ENCODE measurements at regions not wholly inside any gene's neighbourhood (a gene's known extent, or its start where the extent isn't known, plus 50 kb on each side); places are given as distances from the start of the nearest gene placed in this dataset.

DNA sequence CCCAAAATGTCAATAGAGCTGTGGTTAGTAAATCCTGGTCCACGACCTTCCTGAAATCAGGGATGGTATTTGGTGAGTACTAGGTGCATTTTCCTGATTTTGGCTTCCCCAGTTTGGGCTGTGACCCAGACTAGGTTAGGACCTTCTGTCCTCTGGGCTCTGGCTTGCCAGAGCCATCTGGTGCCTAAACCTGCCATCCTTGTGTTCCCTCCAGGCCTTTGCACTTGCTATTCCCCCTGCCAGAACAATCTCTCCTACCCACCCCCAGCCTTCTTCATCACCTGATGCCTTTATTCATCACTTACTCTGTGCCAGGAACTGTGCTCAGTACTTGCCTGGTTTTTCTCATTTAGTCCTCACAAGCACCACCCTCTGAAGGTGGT is 216.7 kb downstream of the RBM19 start:
- Histone ChIP-seq H3K4me1 (ENCODE audit: control insufficient read depth, insufficient read depth, low read length) (no peaks in the 10 kb centered on the region), H3K4me3 (ENCODE audit: low read length) (no peak overlapping the region), H3K27me3 (replicated peaks; ENCODE audit: control insufficient read depth, insufficient read depth, low read length) (peaks cover 80% of the 10 kb centered on the region), H3K36me3 (ENCODE audit: control insufficient read depth, insufficient read depth, low read length, severe bottlenecking) (no peaks in the 10 kb centered on the region), H3K9ac (ENCODE audit: low read length) (no peak overlapping the region), H3K9me3 (ENCODE audit: control insufficient read depth, low read length) (peaks cover 15% of the 10 kb centered on the region)
- no peak for DNase-seq (ENCODE audit: low read depth)

DNA sequence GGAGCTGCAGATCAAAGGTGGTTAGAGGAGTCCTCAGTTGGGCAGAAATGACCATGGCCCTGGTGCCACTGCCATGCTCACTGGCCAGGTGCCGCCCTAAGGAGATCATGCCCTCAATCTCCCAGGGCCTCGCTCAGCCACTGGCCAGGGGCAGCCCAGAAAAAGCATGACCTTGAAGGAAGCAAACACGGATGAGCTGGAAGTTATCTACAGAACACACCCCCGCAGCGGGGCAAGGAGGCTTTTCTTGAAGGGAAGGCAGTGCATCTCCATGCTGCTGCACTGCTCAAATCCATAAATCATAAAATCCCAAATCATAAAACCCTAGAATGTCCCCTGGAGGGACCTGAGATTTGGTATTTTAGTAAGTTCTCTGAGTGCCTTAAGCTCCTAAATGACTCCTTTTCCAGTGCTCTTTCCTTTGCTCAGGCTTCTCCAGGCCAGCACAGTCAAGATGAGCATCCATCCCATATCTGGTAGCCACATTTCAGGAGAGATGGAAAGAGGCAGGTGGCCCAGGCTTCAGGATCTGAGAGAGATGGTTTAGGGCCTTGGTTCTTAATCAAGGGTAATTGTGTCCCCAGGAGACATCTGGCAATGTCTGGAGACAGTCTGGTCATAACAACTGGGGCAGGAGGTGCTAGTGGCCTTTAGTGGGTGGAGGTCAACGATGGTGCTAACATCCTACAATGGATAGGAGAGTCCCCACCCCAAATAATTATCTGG is 217.3 kb downstream of the RBM19 start:
- peaks cover 82% of the 10 kb centered on the region for H3K27me3 ChIP-seq (replicated peaks; ENCODE audit: control insufficient read depth, insufficient read depth, low read length)
- H3K4me3 ChIP-seq (ENCODE audit: low read length): no peak overlapping the region
- H3K9me3 ChIP-seq (ENCODE audit: control insufficient read depth, low read length): peaks cover 15% of the 10 kb centered on the region
- H3K36me3 ChIP-seq (ENCODE audit: control insufficient read depth, insufficient read depth, low read length, severe bottlenecking): no peaks in the 10 kb centered on the region
- no peaks in the 10 kb centered on the region for H3K4me1 ChIP-seq (ENCODE audit: control insufficient read depth, insufficient read depth, low read length)
- no peak overlapping the region for H3K9ac ChIP-seq (ENCODE audit: low read length)
- DNase-seq (ENCODE audit: low read depth): no peak

DNA sequence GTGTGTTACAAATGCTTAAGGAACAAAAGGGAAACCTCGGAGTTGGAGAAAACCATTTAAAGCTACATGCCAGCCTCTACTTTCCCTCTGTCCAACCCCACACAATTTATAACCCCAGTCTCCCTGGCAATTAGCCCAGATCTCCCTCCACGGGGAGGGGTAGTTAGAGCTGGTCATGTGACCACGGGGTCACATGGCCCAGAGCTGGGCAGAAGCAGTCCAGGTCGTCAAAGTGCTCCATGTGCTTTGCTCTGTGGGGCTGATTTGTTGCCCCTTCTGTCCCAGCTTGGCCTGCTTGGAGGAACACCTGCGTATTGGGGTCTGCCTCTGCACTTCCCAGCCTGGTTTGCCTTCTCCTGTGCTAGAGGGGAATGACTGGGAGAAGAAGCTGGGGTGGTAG is 219.1 kb downstream of the RBM19 start:
- H3K9ac ChIP-seq (ENCODE audit: low read length): no peak overlapping the region
- H3K36me3 ChIP-seq (ENCODE audit: control insufficient read depth, insufficient read depth, low read length, severe bottlenecking): no peaks in the 10 kb centered on the region
- H3K4me1 ChIP-seq (ENCODE audit: control insufficient read depth, insufficient read depth, low read length): no peaks in the 10 kb centered on the region
- H3K27me3 ChIP-seq (replicated peaks; ENCODE audit: control insufficient read depth, insufficient read depth, low read length): peaks cover 75% of the 10 kb centered on the region
- H3K9me3 ChIP-seq (ENCODE audit: control insufficient read depth, low read length): peaks cover 15% of the 10 kb centered on the region
- no peak overlapping the region for H3K4me3 ChIP-seq (ENCODE audit: low read length)
- no peak for DNase-seq (ENCODE audit: low read depth)

DNA sequence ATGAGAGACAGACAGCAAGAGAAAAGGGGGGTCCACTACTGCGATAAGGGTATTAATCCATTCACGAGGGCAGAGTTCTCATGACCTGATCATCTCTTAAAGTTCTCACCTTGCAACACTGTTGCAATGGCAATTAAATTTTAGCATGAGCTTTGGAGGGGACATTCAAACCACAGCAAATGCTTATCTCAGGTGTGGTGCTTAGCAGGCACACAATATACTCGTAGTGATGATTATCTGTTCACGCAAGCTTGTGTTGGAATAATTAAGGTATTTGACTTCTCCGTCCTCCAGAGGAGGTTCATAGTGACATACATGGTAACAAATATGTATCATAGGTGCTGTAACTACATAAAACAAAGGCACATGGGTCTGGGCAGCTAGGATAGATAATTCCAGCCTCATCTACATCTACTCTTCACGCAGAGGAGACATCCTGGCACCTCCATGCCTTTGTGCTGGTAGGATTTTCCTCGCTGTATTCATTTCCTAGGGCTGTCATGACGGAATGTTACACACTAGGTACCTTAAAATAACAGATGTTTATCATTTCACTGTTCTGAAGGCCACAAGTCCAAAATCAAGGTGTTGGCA is 221.2 kb downstream of the RBM19 start:
- no peak overlapping the region for H3K9ac ChIP-seq (ENCODE audit: low read length)
- DNase-seq (ENCODE audit: low read depth): no peak
- H3K27me3 ChIP-seq (replicated peaks; ENCODE audit: control insufficient read depth, insufficient read depth, low read length): peaks cover 69% of the 10 kb centered on the region
- peaks cover 2% of the 10 kb centered on the region for H3K9me3 ChIP-seq (ENCODE audit: control insufficient read depth, low read length)
- no peaks in the 10 kb centered on the region for H3K36me3 ChIP-seq (ENCODE audit: control insufficient read depth, insufficient read depth, low read length, severe bottlenecking)
- no peak overlapping the region for H3K4me3 ChIP-seq (ENCODE audit: low read length)
- H3K4me1 ChIP-seq (ENCODE audit: control insufficient read depth, insufficient read depth, low read length): no peaks in the 10 kb centered on the region

DNA sequence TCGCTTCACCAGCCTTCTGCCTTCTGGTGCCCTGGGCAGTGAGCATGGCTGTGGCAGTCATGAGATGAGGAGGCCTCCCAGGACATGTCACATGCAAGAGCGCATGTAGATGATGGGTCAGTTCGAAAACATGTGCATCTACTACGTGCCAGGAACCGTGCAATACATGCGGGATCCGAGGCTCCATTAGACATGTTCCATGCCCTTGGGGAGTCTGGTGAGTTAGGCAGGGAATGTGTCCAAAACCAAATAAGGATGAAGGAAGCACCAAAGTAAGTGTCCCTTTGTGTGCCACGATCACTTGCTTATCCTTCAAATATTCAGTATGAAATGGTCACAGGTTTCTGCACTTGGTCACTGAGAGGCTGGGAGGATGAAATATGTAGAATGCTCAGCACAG is 223.3 kb downstream of the RBM19 start:
- no peak for DNase-seq (ENCODE audit: low read depth)
- Histone ChIP-seq H3K36me3 (ENCODE audit: control insufficient read depth, insufficient read depth, low read length, severe bottlenecking) (no peaks in the 10 kb centered on the region), H3K9me3 (ENCODE audit: control insufficient read depth, low read length) (peaks cover 3% of the 10 kb centered on the region), H3K4me3 (ENCODE audit: low read length) (no peak overlapping the region), H3K4me1 (ENCODE audit: control insufficient read depth, insufficient read depth, low read length) (no peaks in the 10 kb centered on the region), H3K27me3 (replicated peaks; ENCODE audit: control insufficient read depth, insufficient read depth, low read length) (peaks cover 48% of the 10 kb centered on the region), H3K9ac (ENCODE audit: low read length) (no peak overlapping the region)

DNA sequence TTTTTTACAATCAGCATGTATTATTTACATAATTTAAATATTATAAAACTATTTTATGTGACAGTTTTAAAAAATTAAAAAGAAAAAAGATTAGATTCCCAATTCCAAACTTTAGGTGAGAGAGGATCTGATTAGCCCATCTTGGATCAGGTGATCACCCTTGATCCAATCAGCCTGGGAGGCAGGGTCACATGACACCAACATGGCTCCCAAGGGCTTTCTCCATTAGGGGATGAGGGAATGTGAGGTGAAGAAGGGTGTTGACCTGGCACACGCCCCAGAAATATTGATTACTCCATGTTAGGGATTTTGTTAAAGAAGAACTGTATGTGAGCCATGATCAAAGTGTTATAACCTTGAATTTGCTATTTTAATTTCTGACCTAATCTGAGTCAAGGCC is 225.4 kb downstream of the RBM19 start:
- H3K9ac ChIP-seq (ENCODE audit: low read length): no peak overlapping the region
- H3K4me3 ChIP-seq (ENCODE audit: low read length): no peak overlapping the region
- DNase-seq (ENCODE audit: low read depth): no peak
- peaks cover 37% of the 10 kb centered on the region for H3K27me3 ChIP-seq (replicated peaks; ENCODE audit: control insufficient read depth, insufficient read depth, low read length)
- H3K36me3 ChIP-seq (ENCODE audit: control insufficient read depth, insufficient read depth, low read length, severe bottlenecking): no peaks in the 10 kb centered on the region
- H3K9me3 ChIP-seq (ENCODE audit: control insufficient read depth, low read length): peaks cover 3% of the 10 kb centered on the region
- no peaks in the 10 kb centered on the region for H3K4me1 ChIP-seq (ENCODE audit: control insufficient read depth, insufficient read depth, low read length)

DNA sequence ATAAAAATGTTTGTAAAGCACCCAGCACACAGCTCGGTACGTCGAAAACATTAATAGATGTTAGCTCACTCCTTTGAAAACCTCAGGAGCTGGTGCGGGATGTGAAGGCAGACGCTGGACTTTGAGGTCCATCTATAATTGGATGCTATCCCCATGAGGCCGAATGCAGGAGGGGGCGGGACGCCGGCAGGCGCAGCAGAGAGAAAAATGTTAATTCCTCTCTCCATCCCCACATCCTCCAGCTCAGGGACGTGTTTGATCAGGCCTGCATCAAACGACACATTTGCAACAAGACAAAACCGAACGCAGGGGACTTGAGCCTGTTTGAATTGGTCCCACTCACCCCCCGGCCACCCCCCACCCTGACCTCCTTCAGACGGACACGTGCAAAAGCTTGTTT is 231.0 kb downstream of the RBM19 start:
- H3K9me3 ChIP-seq (ENCODE audit: control insufficient read depth, low read length): peaks cover 3% of the 10 kb centered on the region
- no peaks in the 10 kb centered on the region for H3K36me3 ChIP-seq (ENCODE audit: control insufficient read depth, insufficient read depth, low read length, severe bottlenecking)
- no peak for DNase-seq (ENCODE audit: low read depth)
- H3K4me1 ChIP-seq (ENCODE audit: control insufficient read depth, insufficient read depth, low read length): no peaks in the 10 kb centered on the region
- H3K9ac ChIP-seq (ENCODE audit: low read length): no peak overlapping the region
- no peak overlapping the region for H3K4me3 ChIP-seq (ENCODE audit: low read length)
- H3K27me3 ChIP-seq (replicated peaks; ENCODE audit: control insufficient read depth, insufficient read depth, low read length): peaks cover 41% of the 10 kb centered on the region

DNA sequence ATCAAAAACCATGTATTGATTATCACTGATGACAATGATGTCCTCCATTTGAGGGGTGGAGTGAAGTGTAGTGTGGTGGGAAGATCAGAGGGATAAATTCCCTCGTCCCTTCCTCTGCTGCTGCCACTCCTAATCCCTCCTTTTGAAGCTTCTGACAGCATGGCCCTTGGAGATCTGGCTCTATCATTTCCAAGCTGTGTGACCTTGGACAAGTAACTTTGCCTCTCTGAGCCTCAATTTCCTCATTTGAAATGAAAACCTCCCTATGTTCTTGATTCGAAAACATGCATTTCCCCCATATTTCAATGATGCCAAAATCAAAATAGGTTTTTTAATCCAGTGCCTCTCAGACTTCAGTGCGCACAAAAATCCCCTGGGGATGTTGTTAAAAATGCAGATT is 231.6 kb downstream of the RBM19 start:
- Histone ChIP-seq H3K4me1 (ENCODE audit: control insufficient read depth, insufficient read depth, low read length) (no peaks in the 10 kb centered on the region), H3K9ac (ENCODE audit: low read length) (no peak overlapping the region), H3K27me3 (replicated peaks; ENCODE audit: control insufficient read depth, insufficient read depth, low read length) (peaks cover 45% of the 10 kb centered on the region), H3K4me3 (ENCODE audit: low read length) (no peak overlapping the region), H3K36me3 (ENCODE audit: control insufficient read depth, insufficient read depth, low read length, severe bottlenecking) (no peaks in the 10 kb centered on the region), H3K9me3 (ENCODE audit: control insufficient read depth, low read length) (peaks cover 3% of the 10 kb centered on the region)
- DNase-seq (ENCODE audit: low read depth): no peak

DNA sequence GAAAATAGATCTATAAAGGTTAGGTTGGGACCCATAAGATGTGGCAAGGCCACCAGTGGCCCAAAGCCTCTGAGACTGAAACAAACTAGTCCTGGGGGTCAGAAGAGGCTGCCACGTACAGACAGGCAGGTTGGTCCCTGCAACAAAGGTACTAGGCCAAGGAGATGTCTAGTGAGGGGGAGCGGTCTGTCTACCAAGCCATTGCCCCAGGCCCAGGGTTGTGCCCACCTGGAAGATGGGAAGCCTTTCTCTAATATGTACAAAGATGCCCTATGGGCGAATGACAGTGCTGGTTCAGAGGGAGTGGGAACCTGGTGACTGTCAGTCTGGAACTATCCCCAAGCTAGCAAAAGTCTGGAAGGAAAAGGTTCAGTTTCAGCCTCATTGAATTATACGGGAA is 233.2 kb downstream of the RBM19 start:
- no peaks in the 10 kb centered on the region for H3K4me1 ChIP-seq (ENCODE audit: control insufficient read depth, insufficient read depth, low read length)
- no peak overlapping the region for H3K4me3 ChIP-seq (ENCODE audit: low read length)
- DNase-seq (ENCODE audit: low read depth): no peak
- no peak overlapping the region for H3K9ac ChIP-seq (ENCODE audit: low read length)
- peaks cover 48% of the 10 kb centered on the region for H3K27me3 ChIP-seq (replicated peaks; ENCODE audit: control insufficient read depth, insufficient read depth, low read length)
- no peaks in the 10 kb centered on the region for H3K9me3 ChIP-seq (ENCODE audit: control insufficient read depth, low read length)
- H3K36me3 ChIP-seq (ENCODE audit: control insufficient read depth, insufficient read depth, low read length, severe bottlenecking): no peaks in the 10 kb centered on the region

DNA sequence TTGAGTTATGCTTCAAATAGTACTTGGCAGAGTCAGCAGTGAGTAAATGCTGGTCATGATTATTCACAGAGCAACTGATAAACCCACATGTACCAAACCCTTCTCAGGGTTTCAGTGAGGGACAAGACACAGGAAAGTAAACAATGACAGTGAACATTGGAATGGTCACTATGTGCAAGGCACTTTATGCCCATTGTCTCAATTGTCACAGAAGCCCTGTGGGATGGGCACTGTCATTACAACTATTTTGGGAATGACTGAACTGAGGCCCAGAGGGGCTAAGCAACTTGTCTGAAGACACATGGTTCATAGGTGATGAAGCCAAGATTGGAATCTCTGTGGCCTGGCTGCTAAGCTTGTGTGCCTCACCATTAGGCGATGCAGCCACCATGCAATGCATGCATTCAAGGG is 238.5 kb downstream of the RBM19 start:
- no peak overlapping the region for H3K9ac ChIP-seq (ENCODE audit: low read length)
- H3K36me3 ChIP-seq (ENCODE audit: control insufficient read depth, insufficient read depth, low read length, severe bottlenecking): no peaks in the 10 kb centered on the region
- no peak overlapping the region for H3K4me3 ChIP-seq (ENCODE audit: low read length)
- peaks cover 32% of the 10 kb centered on the region for H3K27me3 ChIP-seq (replicated peaks; ENCODE audit: control insufficient read depth, insufficient read depth, low read length)
- H3K4me1 ChIP-seq (ENCODE audit: control insufficient read depth, insufficient read depth, low read length): no peaks in the 10 kb centered on the region
- H3K9me3 ChIP-seq (ENCODE audit: control insufficient read depth, low read length): no peaks in the 10 kb centered on the region
- peak; percentile 4 for DNase-seq (ENCODE audit: low read depth)

DNA sequence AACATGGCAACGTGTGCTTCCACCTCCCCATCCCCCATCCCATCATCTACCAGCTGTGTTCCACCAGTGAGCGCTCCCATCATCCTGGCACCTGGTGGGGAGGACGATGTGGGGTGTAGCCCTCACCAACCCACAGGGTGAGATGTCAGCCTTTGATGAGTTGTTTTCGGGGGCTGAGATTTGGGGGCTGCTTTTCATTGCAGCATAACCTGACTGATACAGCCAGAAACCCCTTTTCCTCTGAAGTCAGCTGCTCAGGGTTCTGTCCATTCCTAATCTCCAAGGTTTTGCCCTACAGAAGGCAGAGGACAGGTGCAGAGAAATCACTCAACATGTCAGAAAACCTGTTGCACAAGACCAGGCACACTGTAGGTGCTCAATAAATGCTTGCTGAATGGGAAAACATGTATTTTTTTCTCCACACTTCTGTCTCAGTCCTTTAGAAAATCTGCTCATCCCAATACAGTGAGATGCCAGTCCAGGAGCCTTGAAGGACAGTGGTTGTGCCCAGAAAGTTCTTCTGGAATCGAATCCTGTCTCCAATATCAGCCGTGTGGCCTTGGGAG is 239.8 kb downstream of the RBM19 start:
- H3K36me3 ChIP-seq (ENCODE audit: control insufficient read depth, insufficient read depth, low read length, severe bottlenecking): no peaks in the 10 kb centered on the region
- H3K27me3 ChIP-seq (replicated peaks; ENCODE audit: control insufficient read depth, insufficient read depth, low read length): peaks cover 29% of the 10 kb centered on the region
- no peak overlapping the region for H3K9ac ChIP-seq (ENCODE audit: low read length)
- H3K4me1 ChIP-seq (ENCODE audit: control insufficient read depth, insufficient read depth, low read length): no peaks in the 10 kb centered on the region
- H3K4me3 ChIP-seq (ENCODE audit: low read length): no peak overlapping the region
- no peak for DNase-seq (ENCODE audit: low read depth)
- H3K9me3 ChIP-seq (ENCODE audit: control insufficient read depth, low read length): no peaks in the 10 kb centered on the region

DNA sequence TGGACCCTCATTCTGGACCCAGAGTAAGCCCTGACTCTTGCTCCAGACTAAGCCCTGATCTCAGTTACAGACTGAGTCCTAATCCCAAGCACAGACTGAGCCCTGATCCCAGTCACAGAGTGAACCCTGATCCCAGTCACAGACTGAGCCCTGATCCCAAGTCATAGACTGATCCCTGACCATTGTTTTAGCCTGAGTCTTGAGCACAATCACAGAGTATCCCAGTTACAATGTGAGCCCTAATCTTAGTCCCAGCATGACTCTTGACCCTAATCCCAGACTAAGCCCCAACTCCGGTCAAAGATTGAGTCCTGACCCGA is 240.6 kb downstream of the RBM19 start:
- Histone ChIP-seq H3K4me1 (ENCODE audit: control insufficient read depth, insufficient read depth, low read length) (no peaks in the 10 kb centered on the region), H3K36me3 (ENCODE audit: control insufficient read depth, insufficient read depth, low read length, severe bottlenecking) (no peaks in the 10 kb centered on the region), H3K27me3 (replicated peaks; ENCODE audit: control insufficient read depth, insufficient read depth, low read length) (peaks cover 28% of the 10 kb centered on the region), H3K9me3 (ENCODE audit: control insufficient read depth, low read length) (no peaks in the 10 kb centered on the region), H3K4me3 (ENCODE audit: low read length) (no peak overlapping the region), H3K9ac (ENCODE audit: low read length) (no peak overlapping the region)
- DNase-seq (ENCODE audit: low read depth): no peak

Measured in adipocyte (in vitro differentiated cells).